ENCODE measurements at regions not wholly inside any gene's neighbourhood (a gene's known extent, or its start where the extent isn't known, plus 50 kb on each side); places are given as distances from the start of the nearest gene placed in this dataset.
A peak's percentile ranks its signal among the peaks of the same experiment; 100 is the strongest.

GRCh38 chr12:82019533-82019932 is 260.4 kb upstream of the PPFIA2 start:
- Histone ChIP-seq H3K4me1 (ENCODE audit: insufficient read depth, low read length) (no peaks in the 10 kb centered on the region), H3K79me2 (ENCODE audit: insufficient read depth, low read length) (no peaks in the 10 kb centered on the region), H3K4me2 (ENCODE audit: insufficient read depth, low read length) (no peak overlapping the region), H3K4me3 (ENCODE audit: insufficient read depth, low read length) (no peak overlapping the region), H3K27ac (ENCODE audit: low read depth, low read length) (no peak overlapping the region), H4K20me1 (ENCODE audit: insufficient read depth, low read length) (no peaks in the 10 kb centered on the region), H3K27me3 (ENCODE audit: insufficient read depth, low read length) (no peaks in the 10 kb centered on the region), H2AFZ (ENCODE audit: low read length) (no peak overlapping the region), H3K9me3 (ENCODE audit: low read depth, low read length) (no peaks in the 10 kb centered on the region), H3K36me3 (ENCODE audit: insufficient read depth, low read length) (no peaks in the 10 kb centered on the region)
- TF ChIP-seq, protein P1, sequence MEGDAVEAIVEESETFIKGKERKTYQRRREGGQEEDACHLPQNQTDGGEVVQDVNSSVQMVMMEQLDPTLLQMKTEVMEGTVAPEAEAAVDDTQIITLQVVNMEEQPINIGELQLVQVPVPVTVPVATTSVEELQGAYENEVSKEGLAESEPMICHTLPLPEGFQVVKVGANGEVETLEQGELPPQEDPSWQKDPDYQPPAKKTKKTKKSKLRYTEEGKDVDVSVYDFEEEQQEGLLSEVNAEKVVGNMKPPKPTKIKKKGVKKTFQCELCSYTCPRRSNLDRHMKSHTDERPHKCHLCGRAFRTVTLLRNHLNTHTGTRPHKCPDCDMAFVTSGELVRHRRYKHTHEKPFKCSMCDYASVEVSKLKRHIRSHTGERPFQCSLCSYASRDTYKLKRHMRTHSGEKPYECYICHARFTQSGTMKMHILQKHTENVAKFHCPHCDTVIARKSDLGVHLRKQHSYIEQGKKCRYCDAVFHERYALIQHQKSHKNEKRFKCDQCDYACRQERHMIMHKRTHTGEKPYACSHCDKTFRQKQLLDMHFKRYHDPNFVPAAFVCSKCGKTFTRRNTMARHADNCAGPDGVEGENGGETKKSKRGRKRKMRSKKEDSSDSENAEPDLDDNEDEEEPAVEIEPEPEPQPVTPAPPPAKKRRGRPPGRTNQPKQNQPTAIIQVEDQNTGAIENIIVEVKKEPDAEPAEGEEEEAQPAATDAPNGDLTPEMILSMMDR (IDR thresholded peaks at IDR 0.05; ENCODE audit: extremely low read depth, low read depth, low read length) = no peak
- no peak for DNase-seq (ENCODE audit: insufficient read length, low spot score, missing footprints)

- no peaks in the 10 kb centered on the region for H3K36me3 ChIP-seq (ENCODE audit: insufficient read depth, low read length)
- TF ChIP-seq, protein P1 (IDR thresholded peaks at IDR 0.05; ENCODE audit: extremely low read depth, low read depth, low read length) = no peak
Observed at GRCh38 chr12:82015623-82016347, 256.6 kb upstream of the PPFIA2 start.

DNA sequence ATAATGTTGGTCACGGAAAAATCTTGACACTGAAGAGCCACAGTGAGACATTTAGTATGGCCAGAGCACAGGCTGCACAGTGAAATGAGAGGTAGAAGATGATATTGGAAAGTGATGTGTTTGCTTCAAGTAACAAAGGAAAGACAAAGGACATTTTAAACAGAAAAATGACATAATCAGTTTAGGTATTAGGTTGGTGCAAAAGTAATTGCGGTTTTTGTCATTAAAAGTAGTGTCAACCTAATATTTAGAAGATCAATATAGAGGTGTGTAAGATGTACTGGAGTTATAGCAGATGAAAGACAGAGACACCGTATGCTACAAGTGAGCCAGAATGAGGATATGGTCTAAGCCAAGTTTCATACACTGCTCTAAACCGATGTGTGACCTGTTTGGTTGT is 253.0 kb upstream of the PPFIA2 start:
- Histone ChIP-seq H3K27me3 (ENCODE audit: insufficient read depth, low read length) (no peaks in the 10 kb centered on the region), H4K20me1 (ENCODE audit: insufficient read depth, low read length) (no peaks in the 10 kb centered on the region), H3K4me1 (ENCODE audit: insufficient read depth, low read length) (no peaks in the 10 kb centered on the region), H2AFZ (ENCODE audit: low read length) (no peak overlapping the region), H3K4me3 (ENCODE audit: insufficient read depth, low read length) (no peak overlapping the region), H3K4me2 (ENCODE audit: insufficient read depth, low read length) (no peak overlapping the region), H3K9me3 (ENCODE audit: low read depth, low read length) (no peaks in the 10 kb centered on the region), H3K36me3 (ENCODE audit: insufficient read depth, low read length) (no peaks in the 10 kb centered on the region), H3K27ac (ENCODE audit: low read depth, low read length) (no peak overlapping the region), H3K79me2 (ENCODE audit: insufficient read depth, low read length) (no peaks in the 10 kb centered on the region)
- no peak for DNase-seq (ENCODE audit: insufficient read length, low spot score, missing footprints)
- TF ChIP-seq, protein P1 (IDR thresholded peaks at IDR 0.05; ENCODE audit: extremely low read depth, low read depth, low read length) = no peak

More at GRCh38 chr12:82015623-82016347, 256.6 kb upstream of the PPFIA2 start:
- H3K79me2 ChIP-seq (ENCODE audit: insufficient read depth, low read length) = no peaks in the 10 kb centered on the region
- H4K20me1 ChIP-seq (ENCODE audit: insufficient read depth, low read length) = no peaks in the 10 kb centered on the region
- H3K4me1 ChIP-seq (ENCODE audit: insufficient read depth, low read length) = no peaks in the 10 kb centered on the region
- no peak overlapping the region for H2AFZ ChIP-seq (ENCODE audit: low read length)
- H3K27me3 ChIP-seq (ENCODE audit: insufficient read depth, low read length) = no peaks in the 10 kb centered on the region
- H3K4me2 ChIP-seq (ENCODE audit: insufficient read depth, low read length) = no peak overlapping the region
- H3K9me3 ChIP-seq (ENCODE audit: low read depth, low read length) = no peaks in the 10 kb centered on the region
- H3K4me3 ChIP-seq (ENCODE audit: insufficient read depth, low read length) = no peak overlapping the region
- no peak for DNase-seq (ENCODE audit: insufficient read length, low spot score, missing footprints)
- no peak overlapping the region for H3K27ac ChIP-seq (ENCODE audit: low read depth, low read length)

- DNase-seq (ENCODE audit: insufficient read length, low spot score, missing footprints) = peak; percentile 38
- Histone ChIP-seq H3K27me3 (ENCODE audit: insufficient read depth, low read length) (no peaks in the 10 kb centered on the region), H3K4me3 (ENCODE audit: insufficient read depth, low read length) (no peak overlapping the region), H2AFZ (ENCODE audit: low read length) (no peak overlapping the region), H3K9me3 (ENCODE audit: low read depth, low read length) (no peaks in the 10 kb centered on the region), H3K79me2 (ENCODE audit: insufficient read depth, low read length) (no peaks in the 10 kb centered on the region), H3K4me2 (ENCODE audit: insufficient read depth, low read length) (no peak overlapping the region), H4K20me1 (ENCODE audit: insufficient read depth, low read length) (no peaks in the 10 kb centered on the region), H3K4me1 (ENCODE audit: insufficient read depth, low read length) (no peaks in the 10 kb centered on the region), H3K36me3 (ENCODE audit: insufficient read depth, low read length) (no peaks in the 10 kb centered on the region), H3K27ac (ENCODE audit: low read depth, low read length) (no peak overlapping the region)
- TF ChIP-seq, protein P1 (IDR thresholded peaks at IDR 0.05; ENCODE audit: extremely low read depth, low read depth, low read length) = no peak
Observed at GRCh38 chr12:82009524-82009923, 250.4 kb upstream of the PPFIA2 start.

Data from osteoblast (primary cell).